ENCODE measurements at regions not wholly inside any gene's neighbourhood (a gene's known extent, or its start where the extent isn't known, plus 50 kb on each side); places are given as distances from the start of the nearest gene placed in this dataset.

- ATAC-seq (no peak), DNase-seq (no peak)
- intact Hi-C loops (cut with micrococcal nuclease) = no loop called here
- Histone ChIP-seq H3K4me1 (ENCODE audit: control insufficient read depth, insufficient read depth, low read length) (no peaks in the 10 kb centered on the region), H3K36me3 (ENCODE audit: control insufficient read depth, insufficient read depth, low read length) (no peaks in the 10 kb centered on the region), H3K27ac (ENCODE audit: low read length) (no peak overlapping the region), H3K4me3 (ENCODE audit: low read length) (no peak overlapping the region), H3K9me3 (ENCODE audit: control insufficient read depth, insufficient read depth, low read length) (peaks cover 8% of the 10 kb centered on the region), H3K27me3 (ENCODE audit: control insufficient read depth, insufficient read depth, low read length) (no peaks in the 10 kb centered on the region)
- H3K4me1 Mint-ChIP-seq = no peaks in the 10 kb centered on the region
- no peak for TF ChIP-seq CTCF (IDR thresholded peaks at IDR 0.05)
- peaks cover 21 to 35% of the 10 kb centered on the region in 2 donors for H3K9me3 Mint-ChIP-seq
- WGBS (ENCODE audit: insufficient coverage) = 85% methylated on average over 6 of the region's 7 CpGs
- H3K27me3 Mint-ChIP-seq (ENCODE audit: low read depth in 2 of 2) = no peaks in the 10 kb centered on the region
- peaks cover 8% of the 10 kb centered on the region for H3K36me3 Mint-ChIP-seq
- no peak overlapping the region for H3K27ac Mint-ChIP-seq
- no peak overlapping the region for H3K4me3 Mint-ChIP-seq
These were observed 808.7 kb downstream of the NCAM2 start for GRCh38 chr21:21806711-21807597.

GRCh38 chr21:21807598-21807903 lies 809.3 kb downstream of the NCAM2 start:
- ATAC-seq = no peak
- H3K27me3 ChIP-seq (ENCODE audit: control insufficient read depth, insufficient read depth, low read length) = no peaks in the 10 kb centered on the region

GRCh38 chr21:21813289-21813688 lies 815.1 kb downstream of the NCAM2 start:
- H3K4me1 ChIP-seq (ENCODE audit: control insufficient read depth, insufficient read depth, low read length) = no peaks in the 10 kb centered on the region
- H3K9me3 ChIP-seq (ENCODE audit: control insufficient read depth, insufficient read depth, low read length) = no peaks in the 10 kb centered on the region
- no peak overlapping the region for H3K27ac Mint-ChIP-seq
- H3K36me3 ChIP-seq (ENCODE audit: control insufficient read depth, insufficient read depth, low read length) = no peaks in the 10 kb centered on the region
- DNase-seq (no peak), ATAC-seq (no peak)
- no peaks in the 10 kb centered on the region for H3K27me3 ChIP-seq (ENCODE audit: control insufficient read depth, insufficient read depth, low read length)
- H3K4me1 Mint-ChIP-seq = no peaks in the 10 kb centered on the region
- WGBS (ENCODE audit: insufficient coverage) = 93% methylated on average over 2 of the region's 2 CpGs
- intact Hi-C loops (cut with micrococcal nuclease) = no loop called here
- TF ChIP-seq CTCF (IDR thresholded peaks at IDR 0.05) = no peak
- H3K9me3 Mint-ChIP-seq = peaks cover 15 to 16% of the 10 kb centered on the region in 2 donors
- no peak overlapping the region for H3K4me3 ChIP-seq (ENCODE audit: low read length)
- H3K36me3 Mint-ChIP-seq = peaks cover 9% of the 10 kb centered on the region
- H3K27me3 Mint-ChIP-seq (ENCODE audit: low read depth in 2 of 2) = no peaks in the 10 kb centered on the region
- H3K27ac ChIP-seq (ENCODE audit: low read length) = no peak overlapping the region
- H3K4me3 Mint-ChIP-seq = no peak overlapping the region

More at GRCh38 chr21:21807598-21807903, 809.3 kb downstream of the NCAM2 start:
- H3K4me3 Mint-ChIP-seq = no peak overlapping the region
- H3K36me3 Mint-ChIP-seq = peaks cover 11% of the 10 kb centered on the region
- no peaks in the 10 kb centered on the region for H3K27me3 Mint-ChIP-seq (ENCODE audit: low read depth in 2 of 2)
- Histone ChIP-seq H3K27ac (ENCODE audit: low read length) (no peak overlapping the region), H3K36me3 (ENCODE audit: control insufficient read depth, insufficient read depth, low read length) (no peaks in the 10 kb centered on the region), H3K4me1 (ENCODE audit: control insufficient read depth, insufficient read depth, low read length) (no peaks in the 10 kb centered on the region), H3K9me3 (ENCODE audit: control insufficient read depth, insufficient read depth, low read length) (peaks cover 7% of the 10 kb centered on the region), H3K4me3 (ENCODE audit: low read length) (no peak overlapping the region)
- intact Hi-C loops (cut with micrococcal nuclease) = no loop called here
- no peaks in the 10 kb centered on the region for H3K4me1 Mint-ChIP-seq
- DNase-seq = no peak
- TF ChIP-seq CTCF (IDR thresholded peaks at IDR 0.05) = no peak
- no CpG with 5 or more reads among the region's 1 CpG for WGBS (ENCODE audit: insufficient coverage)
- H3K27ac Mint-ChIP-seq = no peak overlapping the region
- peaks cover 21 to 37% of the 10 kb centered on the region in 2 donors for H3K9me3 Mint-ChIP-seq

GRCh38 chr21:21813934-21814333 lies 815.7 kb downstream of the NCAM2 start:
- H3K4me1 Mint-ChIP-seq = no peaks in the 10 kb centered on the region
- Histone ChIP-seq H3K27ac (ENCODE audit: low read length) (no peak overlapping the region), H3K36me3 (ENCODE audit: control insufficient read depth, insufficient read depth, low read length) (no peaks in the 10 kb centered on the region), H3K4me3 (ENCODE audit: low read length) (no peak overlapping the region), H3K4me1 (ENCODE audit: control insufficient read depth, insufficient read depth, low read length) (no peaks in the 10 kb centered on the region), H3K27me3 (ENCODE audit: control insufficient read depth, insufficient read depth, low read length) (no peaks in the 10 kb centered on the region), H3K9me3 (ENCODE audit: control insufficient read depth, insufficient read depth, low read length) (no peaks in the 10 kb centered on the region)
- DNase-seq (no peak), ATAC-seq (no peak)
- no peak overlapping the region for H3K27ac Mint-ChIP-seq
- intact Hi-C loops (cut with micrococcal nuclease) = no loop called here
- H3K27me3 Mint-ChIP-seq (ENCODE audit: low read depth in 2 of 2) = no peaks in the 10 kb centered on the region
- peaks cover 9% of the 10 kb centered on the region for H3K36me3 Mint-ChIP-seq
- H3K9me3 Mint-ChIP-seq = peaks cover 12 to 14% of the 10 kb centered on the region in 2 donors
- TF ChIP-seq CTCF (IDR thresholded peaks at IDR 0.05) = no peak
- H3K4me3 Mint-ChIP-seq = no peak overlapping the region

Measured in natural killer cell (primary cell).